Stomach (tissue), 4 donors: ENCODE measurements at regions not wholly inside any gene's neighbourhood (a gene's known extent, or its start where the extent isn't known, plus 50 kb on each side); places are given as distances from the start of the nearest gene placed in this dataset.

Experiments used
- POLR2AphosphoS5 ChIP-seq, 3 donors: sonication (generic); formaldehyde crosslinking; IDR thresholded peaks; one replicate each; pipeline ENCODE4 v1.6.1; 2016; ENCODE audit warnings: antibody characterized with exemption in 3 of 3
- TF ChIP-seq, protein P1 (sequence below), 7 experiments: fragments of 450-650 bp in 4 of 7; fragments of 200-600 bp in 3 of 7; sonication (generic) in 3 of 7; IDR thresholded peaks; one replicate each; pipeline ENCODE4 v1.5.1; 2016 to 2019; ENCODE audit warnings: antibody characterized with exemption in 7 of 7, control low read depth in 2 of 7, mild to moderate bottlenecking in 1 of 7

DNA sequence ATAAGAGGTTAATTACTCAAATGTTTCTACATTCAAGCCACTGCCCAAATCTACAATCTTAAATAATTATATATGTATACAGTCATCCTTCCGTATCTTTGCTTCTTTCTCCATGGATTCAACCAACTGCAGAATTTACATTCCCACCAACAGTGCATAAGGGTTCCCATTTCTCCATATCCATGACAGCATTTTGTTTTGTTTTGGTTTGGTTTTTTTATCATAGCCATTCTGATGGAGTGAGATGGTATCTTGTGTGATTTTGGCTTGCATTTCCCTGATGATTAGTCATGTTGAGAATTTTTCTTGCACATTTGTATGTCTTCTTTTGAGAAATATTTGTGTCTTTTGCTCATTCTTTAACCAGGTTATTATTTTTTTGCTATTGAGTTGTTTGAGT is 198.5 kb downstream of the C6orf118 start:
- TF ChIP-seq, protein P1, sequence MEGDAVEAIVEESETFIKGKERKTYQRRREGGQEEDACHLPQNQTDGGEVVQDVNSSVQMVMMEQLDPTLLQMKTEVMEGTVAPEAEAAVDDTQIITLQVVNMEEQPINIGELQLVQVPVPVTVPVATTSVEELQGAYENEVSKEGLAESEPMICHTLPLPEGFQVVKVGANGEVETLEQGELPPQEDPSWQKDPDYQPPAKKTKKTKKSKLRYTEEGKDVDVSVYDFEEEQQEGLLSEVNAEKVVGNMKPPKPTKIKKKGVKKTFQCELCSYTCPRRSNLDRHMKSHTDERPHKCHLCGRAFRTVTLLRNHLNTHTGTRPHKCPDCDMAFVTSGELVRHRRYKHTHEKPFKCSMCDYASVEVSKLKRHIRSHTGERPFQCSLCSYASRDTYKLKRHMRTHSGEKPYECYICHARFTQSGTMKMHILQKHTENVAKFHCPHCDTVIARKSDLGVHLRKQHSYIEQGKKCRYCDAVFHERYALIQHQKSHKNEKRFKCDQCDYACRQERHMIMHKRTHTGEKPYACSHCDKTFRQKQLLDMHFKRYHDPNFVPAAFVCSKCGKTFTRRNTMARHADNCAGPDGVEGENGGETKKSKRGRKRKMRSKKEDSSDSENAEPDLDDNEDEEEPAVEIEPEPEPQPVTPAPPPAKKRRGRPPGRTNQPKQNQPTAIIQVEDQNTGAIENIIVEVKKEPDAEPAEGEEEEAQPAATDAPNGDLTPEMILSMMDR (IDR thresholded peaks at IDR 0.05), result no peak
- TF ChIP-seq POLR2AphosphoS5 (IDR thresholded peaks at IDR 0.05), result no peak
